ENCODE measurements at regions not wholly inside any gene's neighbourhood (a gene's known extent, or its start where the extent isn't known, plus 50 kb on each side); places are given as distances from the start of the nearest gene placed in this dataset.

DNA sequence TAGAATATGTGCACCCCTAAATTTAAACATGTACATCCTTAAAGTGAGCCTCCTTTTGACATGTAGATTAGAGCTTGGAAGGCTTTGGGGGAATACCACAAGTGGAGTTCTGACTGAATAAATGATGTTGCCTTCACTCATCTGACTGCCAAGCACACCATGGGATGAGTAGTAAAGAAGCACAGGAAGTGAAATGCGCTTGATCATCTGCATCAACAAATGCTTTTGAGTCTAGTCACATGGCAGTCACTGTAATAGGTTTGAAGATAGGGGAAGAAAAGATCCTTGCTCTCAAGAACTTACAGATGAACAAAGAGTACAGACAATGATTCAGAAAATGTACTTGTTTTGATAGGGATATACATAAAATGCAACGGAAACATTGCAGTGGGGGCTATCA is 62.0 kb upstream of the STARD4 start:
- DNase-seq, result no peak

GRCh38 chr5:111572561-111572960 is 60.2 kb upstream of the STARD4 start:
- DNase-seq, result no peak

DNA sequence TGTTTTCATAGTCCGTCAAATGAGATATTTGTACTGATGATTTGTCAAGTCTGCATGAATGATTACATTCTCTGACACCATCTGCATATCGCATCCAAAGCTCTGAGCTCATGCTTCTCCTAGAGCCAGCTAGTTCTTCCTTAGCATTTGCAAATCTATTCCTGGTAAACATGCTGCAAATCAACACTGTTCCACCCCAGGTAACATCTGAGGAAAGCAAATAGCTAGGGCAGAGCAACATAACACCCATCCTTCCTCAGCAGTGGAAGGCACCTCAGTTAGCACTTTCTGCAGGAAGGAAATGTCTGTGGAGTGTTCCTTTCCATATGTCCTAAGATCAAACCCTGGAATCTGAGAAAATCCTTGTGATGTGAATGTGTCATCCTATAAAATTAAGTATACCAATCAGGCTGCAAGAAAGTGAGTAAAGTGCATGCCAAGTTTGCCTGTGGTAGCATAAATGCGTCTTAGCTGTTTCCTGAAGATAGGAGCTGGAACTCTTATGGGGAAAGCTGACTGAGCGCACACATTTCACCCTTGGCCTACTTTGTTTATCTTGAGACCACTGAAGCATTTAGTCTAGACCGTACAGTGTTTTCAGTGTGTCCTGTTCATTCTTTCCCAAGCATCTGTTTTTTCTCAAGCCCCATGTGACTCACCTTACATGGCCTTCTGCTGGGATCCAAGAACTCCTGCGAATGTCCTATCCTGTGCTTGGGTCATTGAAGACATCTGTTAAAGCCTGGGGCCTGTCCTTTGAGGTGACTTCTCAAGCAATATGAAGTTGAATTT is 50.9 kb upstream of the STARD4 start:
- no peak for DNase-seq

GRCh38 chr5:111562561-111562960 is 50.2 kb upstream of the STARD4 start:
- DNase-seq, result no peak
